ENCODE measurements at regions not wholly inside any gene's neighbourhood (a gene's known extent, or its start where the extent isn't known, plus 50 kb on each side); places are given as distances from the start of the nearest gene placed in this dataset.

GRCh38 chr4:77443941-77444340 lies 161.7 kb upstream of the CXCL13 start:
- TF ChIP-seq EZH2 (IDR thresholded peaks at IDR 0.05; ENCODE audit: insufficient read depth, poor library complexity, severe bottlenecking) (no peak), EZH2phosphoT487 (IDR thresholded peaks at IDR 0.05; ENCODE audit: insufficient read depth, low read depth) (no peak)

All from GM23248 (cell line).